ENCODE measurements at regions not wholly inside any gene's neighbourhood (a gene's known extent, or its start where the extent isn't known, plus 50 kb on each side); places are given as distances from the start of the nearest gene placed in this dataset.

- TF ChIP-seq POLR2AphosphoS5 (IDR thresholded peaks at IDR 0.05; ENCODE audit: borderline replicate concordance, low read depth, low read length): no peak
- TF ChIP-seq EZH2 (IDR thresholded peaks at IDR 0.05): no peak
Measured at GRCh38 chr6:165092881-165093595, 216.4 kb downstream of the C6orf118 start.
